ENCODE measurements at regions not wholly inside any gene's neighbourhood (a gene's known extent, or its start where the extent isn't known, plus 50 kb on each side); places are given as distances from the start of the nearest gene placed in this dataset.

DNA sequence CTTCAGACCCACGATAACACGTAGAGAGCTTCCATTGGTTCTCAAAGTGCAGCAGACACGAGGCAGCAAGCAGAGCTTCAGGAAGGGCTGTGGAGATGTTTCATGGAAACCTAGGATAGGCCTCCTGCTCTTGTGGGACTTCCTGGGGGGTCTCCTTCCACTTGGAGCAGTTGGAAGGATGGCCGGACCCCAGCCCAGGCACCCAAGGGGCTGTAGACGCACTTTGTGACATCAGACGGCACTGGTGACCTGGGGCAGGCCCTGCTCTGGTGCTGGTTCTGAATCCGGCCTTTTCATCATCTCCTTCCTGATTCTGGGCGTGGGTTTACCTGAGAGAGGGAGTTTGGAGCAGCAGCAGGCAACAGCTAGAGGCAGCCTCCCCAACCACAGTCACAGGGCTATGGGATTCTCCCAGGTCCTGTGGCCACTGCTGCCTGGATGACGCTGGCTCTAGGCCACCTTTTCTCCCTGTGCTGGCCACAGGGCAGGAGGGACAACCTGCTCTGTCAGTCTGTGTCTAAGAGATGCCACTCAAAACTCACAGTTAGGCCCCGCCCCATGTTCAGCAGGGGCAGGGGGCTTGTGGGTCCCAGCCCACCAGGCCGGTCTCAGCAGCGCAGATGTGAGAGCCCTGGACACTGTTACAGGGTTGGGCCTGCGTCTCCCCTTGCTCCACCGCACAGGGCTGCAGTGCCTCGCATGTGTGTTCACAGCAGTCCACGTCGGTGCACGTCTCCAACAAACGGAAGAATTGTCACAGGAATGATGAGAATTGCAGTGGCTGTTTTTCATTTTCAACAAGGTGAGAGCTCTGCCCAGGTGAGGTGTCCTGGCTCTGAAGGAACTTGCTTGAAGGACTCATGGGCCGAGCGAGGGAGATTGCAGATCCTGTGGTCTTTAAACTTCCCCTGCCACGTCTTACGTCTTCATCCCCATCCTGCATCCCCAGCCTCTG lies 569.3 kb downstream of the TCERG1L start:
- no peak for TF ChIP-seq POLR2A (IDR thresholded peaks at IDR 0.05)
- no peak for TF ChIP-seq POLR2AphosphoS5 (IDR thresholded peaks at IDR 0.05)
